ENCODE measurements at regions not wholly inside any gene's neighbourhood (a gene's known extent, or its start where the extent isn't known, plus 50 kb on each side); places are given as distances from the start of the nearest gene placed in this dataset.

GRCh38 chr12:78442454-78442801 is 422.1 kb upstream of the SYT1 start:
- H3K4me3 ChIP-seq, result no peak overlapping the region
- no peaks in the 10 kb centered on the region for H3K36me3 ChIP-seq
- no peak overlapping the region for H3K27ac ChIP-seq
- H3K9me3 ChIP-seq (replicated peaks), result no peaks in the 10 kb centered on the region
- no peaks in the 10 kb centered on the region for H3K4me1 ChIP-seq (replicated peaks)
- H3K27me3 ChIP-seq (replicated peaks), result 0 out of 2 replicates have a peak, but pooled peaks cover 4% of the 10 kb centered on the region
- no peak for DNase-seq (ENCODE audit: low read depth in 1 of 2, low spot score in 2 of 2)

GRCh38 chr12:78446555-78446954 is 418.0 kb upstream of the SYT1 start:
- H3K4me3 ChIP-seq, result no peak overlapping the region
- H3K4me1 ChIP-seq (replicated peaks), result no peaks in the 10 kb centered on the region
- no peak for DNase-seq (ENCODE audit: low read depth in 1 of 2, low spot score in 2 of 2)
- H3K9me3 ChIP-seq (replicated peaks), result no peaks in the 10 kb centered on the region
- H3K36me3 ChIP-seq, result no peaks in the 10 kb centered on the region
- H3K27me3 ChIP-seq (replicated peaks), result 0 out of 2 replicates have a peak, but pooled peaks cover 4% of the 10 kb centered on the region
- H3K27ac ChIP-seq, result no peak overlapping the region

GRCh38 chr12:78447373-78447772 is 417.2 kb upstream of the SYT1 start:
- no peak for DNase-seq (ENCODE audit: low read depth in 1 of 2, low spot score in 2 of 2)
- no peaks in the 10 kb centered on the region for H3K4me1 ChIP-seq (replicated peaks)

GRCh38 chr12:78448692-78449091 is 415.9 kb upstream of the SYT1 start:
- Histone ChIP-seq H3K27ac (no peak overlapping the region), H3K4me1 (replicated peaks) (no peaks in the 10 kb centered on the region), H3K27me3 (replicated peaks) (0 out of 2 replicates have a peak, but pooled peaks cover 4% of the 10 kb centered on the region), H3K36me3 (no peaks in the 10 kb centered on the region), H3K9me3 (replicated peaks) (no peaks in the 10 kb centered on the region), H3K4me3 (no peak overlapping the region)
- no peak for DNase-seq (ENCODE audit: low read depth in 1 of 2, low spot score in 2 of 2)

More at GRCh38 chr12:78447373-78447772, 417.2 kb upstream of the SYT1 start:
- Histone ChIP-seq H3K27ac (no peak overlapping the region), H3K36me3 (no peaks in the 10 kb centered on the region), H3K9me3 (replicated peaks) (no peaks in the 10 kb centered on the region), H3K27me3 (replicated peaks) (0 out of 2 replicates have a peak, but pooled peaks cover 4% of the 10 kb centered on the region), H3K4me3 (no peak overlapping the region)

GRCh38 chr12:78455991-78456390 is 408.6 kb upstream of the SYT1 start:
- DNase-seq (ENCODE audit: low read depth in 1 of 2, low spot score in 2 of 2), result no peak

GRCh38 chr12:78457938-78458337 is 406.6 kb upstream of the SYT1 start:
- Histone ChIP-seq H3K4me1 (replicated peaks) (0 out of 2 replicates have a peak, but pooled peaks cover 4% of the 10 kb centered on the region), H3K9me3 (replicated peaks) (no peaks in the 10 kb centered on the region), H3K36me3 (no peaks in the 10 kb centered on the region), H3K27ac (no peak overlapping the region), H3K4me3 (no peak overlapping the region), H3K27me3 (replicated peaks) (no peaks in the 10 kb centered on the region)
- DNase-seq (ENCODE audit: low read depth in 1 of 2, low spot score in 2 of 2), result peak in 1 of 2 experiments; percentile 5

More at GRCh38 chr12:78455991-78456390, 408.6 kb upstream of the SYT1 start:
- no peaks in the 10 kb centered on the region for H3K27me3 ChIP-seq (replicated peaks)
- H3K4me1 ChIP-seq (replicated peaks), result 0 out of 2 replicates have a peak, but pooled peaks cover 4% of the 10 kb centered on the region
- H3K9me3 ChIP-seq (replicated peaks), result no peaks in the 10 kb centered on the region
- H3K27ac ChIP-seq, result no peak overlapping the region
- no peaks in the 10 kb centered on the region for H3K36me3 ChIP-seq
- no peak overlapping the region for H3K4me3 ChIP-seq

GRCh38 chr12:78470354-78471195 is 394.0 kb upstream of the SYT1 start:
- Histone ChIP-seq H3K36me3 (no peaks in the 10 kb centered on the region), H3K4me3 (no peak overlapping the region), H3K27ac (no peak overlapping the region), H3K27me3 (replicated peaks) (no peaks in the 10 kb centered on the region), H3K4me1 (replicated peaks) (no peaks in the 10 kb centered on the region), H3K9me3 (replicated peaks) (no peaks in the 10 kb centered on the region)
- DNase-seq (ENCODE audit: low read depth in 1 of 2, low spot score in 2 of 2), result peak; percentile 38 to 42

- no peak for DNase-seq (ENCODE audit: low read depth in 1 of 2, low spot score in 2 of 2)
- Histone ChIP-seq H3K27ac (no peak overlapping the region), H3K4me3 (no peak overlapping the region), H3K4me1 (replicated peaks) (no peaks in the 10 kb centered on the region), H3K27me3 (replicated peaks) (no peaks in the 10 kb centered on the region; the same call in 1 of the 2 replicates), H3K9me3 (replicated peaks) (no peaks in the 10 kb centered on the region), H3K36me3 (no peaks in the 10 kb centered on the region)
These were observed 391.4 kb upstream of the SYT1 start for GRCh38 chr12:78473136-78473535.

GRCh38 chr12:78473561-78473960 is 391.0 kb upstream of the SYT1 start:
- H3K4me3 ChIP-seq, result no peak overlapping the region
- DNase-seq (ENCODE audit: low read depth in 1 of 2, low spot score in 2 of 2), result no peak
- no peaks in the 10 kb centered on the region for H3K36me3 ChIP-seq

GRCh38 chr12:78483767-78484315 is 380.7 kb upstream of the SYT1 start:
- Histone ChIP-seq H3K4me3 (no peak overlapping the region), H3K9me3 (replicated peaks) (no peaks in the 10 kb centered on the region), H3K36me3 (no peaks in the 10 kb centered on the region), H3K4me1 (replicated peaks) (no peaks in the 10 kb centered on the region), H3K27ac (no peak overlapping the region), H3K27me3 (replicated peaks) (no peaks in the 10 kb centered on the region)
- no peak for DNase-seq (ENCODE audit: low read depth in 1 of 2, low spot score in 2 of 2)

More at GRCh38 chr12:78473561-78473960, 391.0 kb upstream of the SYT1 start:
- H3K27ac ChIP-seq, result no peak overlapping the region
- no peaks in the 10 kb centered on the region for H3K9me3 ChIP-seq (replicated peaks)
- no peaks in the 10 kb centered on the region; the same call in 1 of the 2 replicates for H3K27me3 ChIP-seq (replicated peaks)
- H3K4me1 ChIP-seq (replicated peaks), result no peaks in the 10 kb centered on the region

GRCh38 chr12:78489990-78490389 is 374.6 kb upstream of the SYT1 start:
- Histone ChIP-seq H3K4me1 (replicated peaks) (peaks cover 5% of the 10 kb centered on the region), H3K4me3 (no peak overlapping the region), H3K27ac (no peak overlapping the region), H3K36me3 (no peaks in the 10 kb centered on the region), H3K9me3 (replicated peaks) (no peaks in the 10 kb centered on the region), H3K27me3 (replicated peaks) (no peaks in the 10 kb centered on the region; the same call in 1 of the 2 replicates)
- no peak for DNase-seq (ENCODE audit: low read depth in 1 of 2, low spot score in 2 of 2)

GRCh38 chr12:78490861-78491260 is 373.7 kb upstream of the SYT1 start:
- H3K27ac ChIP-seq, result no peak overlapping the region
- no peaks in the 10 kb centered on the region for H3K36me3 ChIP-seq
- no peak overlapping the region for H3K4me3 ChIP-seq

GRCh38 chr12:78494911-78495310 is 369.7 kb upstream of the SYT1 start:
- DNase-seq (ENCODE audit: low read depth in 1 of 2, low spot score in 2 of 2), result no peak

More at GRCh38 chr12:78490861-78491260, 373.7 kb upstream of the SYT1 start:
- H3K9me3 ChIP-seq (replicated peaks), result no peaks in the 10 kb centered on the region
- DNase-seq (ENCODE audit: low read depth in 1 of 2, low spot score in 2 of 2), result no peak
- H3K4me1 ChIP-seq (replicated peaks), result peaks cover 6% of the 10 kb centered on the region
- H3K27me3 ChIP-seq (replicated peaks), result no peaks in the 10 kb centered on the region; the same call in 1 of the 2 replicates

GRCh38 chr12:78501825-78502224 is 362.7 kb upstream of the SYT1 start:
- H3K36me3 ChIP-seq, result no peaks in the 10 kb centered on the region
- no peak overlapping the region for H3K27ac ChIP-seq
- no peak for DNase-seq (ENCODE audit: low read depth in 1 of 2, low spot score in 2 of 2)
- no peak overlapping the region for H3K4me3 ChIP-seq
- no peaks in the 10 kb centered on the region for H3K4me1 ChIP-seq (replicated peaks)
- no peaks in the 10 kb centered on the region for H3K9me3 ChIP-seq (replicated peaks)
- no peaks in the 10 kb centered on the region for H3K27me3 ChIP-seq (replicated peaks)

More at GRCh38 chr12:78494911-78495310, 369.7 kb upstream of the SYT1 start:
- H3K9me3 ChIP-seq (replicated peaks), result no peaks in the 10 kb centered on the region
- no peak overlapping the region for H3K4me3 ChIP-seq
- H3K27me3 ChIP-seq (replicated peaks), result no peaks in the 10 kb centered on the region
- H3K36me3 ChIP-seq, result no peaks in the 10 kb centered on the region
- H3K27ac ChIP-seq, result no peak overlapping the region
- peaks cover 6% of the 10 kb centered on the region for H3K4me1 ChIP-seq (replicated peaks)

Measured in SJSA1 (cell line).